Activated naive CD4-positive, alpha-beta T cell treated with anti-CD3 and anti-CD28 coated beads, Interleukin-2, amount 50 U/mL, for 16 hours (primary cell): ENCODE measurements at regions not wholly inside any gene's neighbourhood (a gene's known extent, or its start where the extent isn't known, plus 50 kb on each side); places are given as distances from the start of the nearest gene placed in this dataset.
"Not testable (repeated sequence)": the region's sequence is repeated elsewhere in the genome, so short reads cannot be mapped to it uniquely, and the experiment has no call there.

ENCODE experiments used
- DNase-seq: peaks from one replicate; pipeline ENCODE4 v3.0.0-alpha.2; 2020

GRCh38 chr11:86749821-86750401 lies 50.4 kb upstream of the PRSS23 start:
- DNase-seq = no peak

GRCh38 chr11:86749376-86749775 lies 51.0 kb upstream of the PRSS23 start:
- DNase-seq = no peak

- no peak for DNase-seq
Observed at GRCh38 chr11:86748296-86748695, 52.0 kb upstream of the PRSS23 start.

GRCh38 chr11:86747801-86748200 lies 52.5 kb upstream of the PRSS23 start:
- DNase-seq = no peak

GRCh38 chr11:86746514-86746913 lies 53.8 kb upstream of the PRSS23 start:
- no peak for DNase-seq

GRCh38 chr11:86745571-86745970 lies 54.8 kb upstream of the PRSS23 start:
- DNase-seq = no peak

GRCh38 chr11:86743223-86744118 lies 56.9 kb upstream of the PRSS23 start:
- DNase-seq = peak; percentile 35

GRCh38 chr11:86741839-86742805 lies 58.2 kb upstream of the PRSS23 start:
- no peak for DNase-seq

- DNase-seq = no peak
Observed at GRCh38 chr11:86741484-86741835, 58.9 kb upstream of the PRSS23 start.

- DNase-seq = no peak
Observed at GRCh38 chr11:86740628-86741483, 59.5 kb upstream of the PRSS23 start.

- no peak for DNase-seq
Observed at GRCh38 chr11:86738568-86738967, 61.8 kb upstream of the PRSS23 start.

- no peak for DNase-seq
Observed at GRCh38 chr11:86737737-86738136, 62.6 kb upstream of the PRSS23 start.

- DNase-seq = no peak
Observed at GRCh38 chr11:86737230-86737629, 63.1 kb upstream of the PRSS23 start.

GRCh38 chr11:86736291-86737143 lies 63.8 kb upstream of the PRSS23 start:
- DNase-seq = no peak

- DNase-seq = no peak
Observed at GRCh38 chr11:86735451-86736290, 63.3 kb upstream of the ME3 start.

GRCh38 chr11:86732739-86733138 lies 60.3 kb upstream of the ME3 start:
- not testable (repeated sequence) for DNase-seq

- not testable (repeated sequence) for DNase-seq
Observed at GRCh38 chr11:86732286-86732685, 59.9 kb upstream of the ME3 start.

GRCh38 chr11:86729576-86729975 lies 57.2 kb upstream of the ME3 start:
- not testable (repeated sequence) for DNase-seq

- no peak for DNase-seq
Observed at GRCh38 chr11:86728562-86728961, 56.1 kb upstream of the ME3 start.

- DNase-seq = no peak
Observed at GRCh38 chr11:86726770-86727504, 54.5 kb upstream of the ME3 start.
